ENCODE measurements at regions not wholly inside any gene's neighbourhood (a gene's known extent, or its start where the extent isn't known, plus 50 kb on each side); places are given as distances from the start of the nearest gene placed in this dataset.

- TF ChIP-seq, protein P1, sequence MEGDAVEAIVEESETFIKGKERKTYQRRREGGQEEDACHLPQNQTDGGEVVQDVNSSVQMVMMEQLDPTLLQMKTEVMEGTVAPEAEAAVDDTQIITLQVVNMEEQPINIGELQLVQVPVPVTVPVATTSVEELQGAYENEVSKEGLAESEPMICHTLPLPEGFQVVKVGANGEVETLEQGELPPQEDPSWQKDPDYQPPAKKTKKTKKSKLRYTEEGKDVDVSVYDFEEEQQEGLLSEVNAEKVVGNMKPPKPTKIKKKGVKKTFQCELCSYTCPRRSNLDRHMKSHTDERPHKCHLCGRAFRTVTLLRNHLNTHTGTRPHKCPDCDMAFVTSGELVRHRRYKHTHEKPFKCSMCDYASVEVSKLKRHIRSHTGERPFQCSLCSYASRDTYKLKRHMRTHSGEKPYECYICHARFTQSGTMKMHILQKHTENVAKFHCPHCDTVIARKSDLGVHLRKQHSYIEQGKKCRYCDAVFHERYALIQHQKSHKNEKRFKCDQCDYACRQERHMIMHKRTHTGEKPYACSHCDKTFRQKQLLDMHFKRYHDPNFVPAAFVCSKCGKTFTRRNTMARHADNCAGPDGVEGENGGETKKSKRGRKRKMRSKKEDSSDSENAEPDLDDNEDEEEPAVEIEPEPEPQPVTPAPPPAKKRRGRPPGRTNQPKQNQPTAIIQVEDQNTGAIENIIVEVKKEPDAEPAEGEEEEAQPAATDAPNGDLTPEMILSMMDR (IDR thresholded peaks at IDR 0.05; ENCODE audit: control insufficient read depth, extremely low read depth, insufficient read depth): no peak
- no peak for DNase-seq (ENCODE audit: low read depth)
- H3K4me3 ChIP-seq (ENCODE audit: low read depth, low read length): no peak overlapping the region
These were observed 541.0 kb upstream of the KLF12 start for GRCh38 chr13:74675182-74675581.

DNA sequence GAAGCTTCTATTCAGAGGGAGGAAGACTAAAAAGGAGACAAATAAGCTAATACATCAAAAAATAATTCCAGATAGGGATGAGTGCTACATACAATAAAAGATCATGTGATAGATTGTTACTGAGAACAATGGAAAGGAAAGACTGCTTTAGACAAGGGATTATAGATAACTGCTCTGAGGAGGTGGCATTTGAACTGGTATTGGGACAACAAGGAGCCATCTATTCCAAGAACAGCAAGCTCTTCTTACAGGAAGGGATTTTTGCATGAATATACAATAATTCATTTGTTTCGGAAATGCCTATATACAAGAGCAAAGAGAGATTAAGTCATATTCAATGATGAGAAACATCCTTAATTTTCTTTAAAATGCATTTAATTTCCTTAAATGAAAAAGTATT, 540.5 kb upstream of the KLF12 start:
- DNase-seq (ENCODE audit: low read depth): no peak
- TF ChIP-seq, protein P1 (IDR thresholded peaks at IDR 0.05; ENCODE audit: control insufficient read depth, extremely low read depth, insufficient read depth): no peak
- H3K4me3 ChIP-seq (ENCODE audit: low read depth, low read length): no peak overlapping the region

DNA sequence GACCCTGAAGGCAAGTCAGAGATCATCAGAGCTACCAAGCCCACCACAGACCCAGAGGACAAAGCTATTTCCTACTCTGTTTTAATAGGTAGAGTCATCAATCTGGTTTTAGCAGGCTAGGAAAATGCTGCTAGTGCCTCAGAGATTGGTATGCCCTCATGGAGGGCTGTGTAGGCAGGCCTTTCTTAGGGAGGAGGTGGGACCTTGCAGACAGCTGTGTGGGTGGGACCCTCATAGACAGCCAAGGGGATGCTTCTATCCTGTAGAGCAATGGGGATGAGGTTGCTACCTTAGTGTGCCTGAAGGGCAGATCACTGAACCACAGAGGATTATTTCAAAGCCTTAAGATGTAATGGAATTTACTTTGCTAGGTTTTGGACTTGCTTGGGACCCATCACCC, 534.9 kb upstream of the KLF12 start:
- TF ChIP-seq, protein P1 (IDR thresholded peaks at IDR 0.05; ENCODE audit: control insufficient read depth, extremely low read depth, insufficient read depth): no peak
- no peak overlapping the region for H3K4me3 ChIP-seq (ENCODE audit: low read depth, low read length)
- DNase-seq (ENCODE audit: low read depth): no peak

- TF ChIP-seq, protein P1 (IDR thresholded peaks at IDR 0.05; ENCODE audit: control insufficient read depth, extremely low read depth, insufficient read depth): no peak
- H3K4me3 ChIP-seq (ENCODE audit: low read depth, low read length): no peak overlapping the region
- DNase-seq (ENCODE audit: low read depth): no peak
These were observed 533.5 kb upstream of the KLF12 start for GRCh38 chr13:74667656-74668203.

- H3K4me3 ChIP-seq (ENCODE audit: low read depth, low read length): no peak overlapping the region
- no peak for DNase-seq (ENCODE audit: low read depth)
- TF ChIP-seq, protein P1 (IDR thresholded peaks at IDR 0.05; ENCODE audit: control insufficient read depth, extremely low read depth, insufficient read depth): no peak
These were observed 528.7 kb upstream of the KLF12 start for GRCh38 chr13:74662905-74663304.

- TF ChIP-seq, protein P1 (IDR thresholded peaks at IDR 0.05; ENCODE audit: control insufficient read depth, extremely low read depth, insufficient read depth): no peak
- no peak for DNase-seq (ENCODE audit: low read depth)
These were observed 527.6 kb upstream of the KLF12 start for GRCh38 chr13:74661851-74662250.

DNA sequence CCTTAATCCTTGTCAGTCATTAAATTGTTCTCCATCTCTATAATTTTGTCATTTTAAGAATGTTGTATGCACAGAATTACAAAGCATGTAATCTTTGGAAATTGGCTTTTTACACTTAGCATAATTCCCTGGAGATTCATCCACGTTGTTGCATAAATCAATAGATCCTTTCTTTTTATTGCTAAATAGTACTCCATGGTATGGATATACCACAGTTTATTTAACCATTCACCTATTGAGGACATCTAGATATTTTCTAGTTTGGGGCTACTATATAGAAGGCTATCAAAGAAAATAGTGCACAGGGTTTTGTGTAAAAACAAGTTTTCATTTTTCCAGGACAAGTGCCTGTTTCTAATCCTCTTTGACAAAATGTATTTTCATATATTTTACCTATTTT, 523.6 kb upstream of the KLF12 start:
- DNase-seq (ENCODE audit: low read depth): no peak
- TF ChIP-seq, protein P1 (IDR thresholded peaks at IDR 0.05; ENCODE audit: control insufficient read depth, extremely low read depth, insufficient read depth): no peak
- H3K4me3 ChIP-seq (ENCODE audit: low read depth, low read length): no peak overlapping the region

More at GRCh38 chr13:74661851-74662250, 527.6 kb upstream of the KLF12 start:
- H3K4me3 ChIP-seq (ENCODE audit: low read depth, low read length): no peak overlapping the region

All from LNCaP clone FGC (cell line).